Testis (tissue), 2 donors: ENCODE measurements at regions not wholly inside any gene's neighbourhood (a gene's known extent, or its start where the extent isn't known, plus 50 kb on each side); places are given as distances from the start of the nearest gene placed in this dataset.

Experiments used
- DNase-seq: peaks from one replicate; pipeline ENCODE4 v3.0.0-alpha.2; 2019
- H3K27ac ChIP-seq, 2 donors: fragments of 200-600 bp; sonication (generic); one replicate each; pipeline ENCODE4 v1.5.1; 2019
- H3K27me3 ChIP-seq: fragments of 200-600 bp; sonication (generic); one replicate; pipeline ENCODE4 v1.5.1; 2019
- H3K36me3 ChIP-seq: fragments of 200-600 bp; sonication (generic); one replicate; pipeline ENCODE4 v1.5.1; 2017; ENCODE audit warnings: low read depth; ENCODE audit errors: missing control alignments
- H3K4me1 ChIP-seq: fragments of 200-600 bp; sonication (generic); one replicate; pipeline ENCODE4 v1.5.1; 2019
- H3K4me3 ChIP-seq, 2 donors: fragments of 200-600 bp; sonication (generic); one replicate each; pipeline ENCODE4 v1.5.1; 2017 to 2019
- H3K9me3 ChIP-seq: fragments of 200-600 bp; sonication (generic); one replicate; pipeline ENCODE4 v1.5.1; 2017
- POLR2A ChIP-seq: fragments of 450-650 bp; IDR thresholded peaks from one replicate; pipeline ENCODE4 v1.6.1; 2017; ENCODE audit warnings: antibody characterized with exemption, mild to moderate bottlenecking, moderate library complexity
- WGBS, 2 donors: methylation state at CpG; one replicate each; pipeline ENCODE4 v1.1.5; 2018; 5-methylcytosine and 5-hydroxymethylcytosine counted together
- intact Hi-C: fragments of 100-400 bp; cut with DNase I; formaldehyde crosslinking; loops from one replicate; pipeline ENCODE4 v1.15.1; 2023; ENCODE audit warnings: low total_unique reads
- TF ChIP-seq, protein P1 (sequence below), 3 experiments: fragments of 450-650 bp in 2 of 3; fragments of 200-600 bp in 1 of 3; sonication (generic) in 1 of 3; IDR thresholded peaks; one replicate each; pipeline ENCODE4 v1.5.1; 2016 to 2019; ENCODE audit warnings: antibody characterized with exemption in 3 of 3, mild to moderate bottlenecking in 2 of 3, moderate library complexity in 1 of 3

- TF ChIP-seq, protein P1, sequence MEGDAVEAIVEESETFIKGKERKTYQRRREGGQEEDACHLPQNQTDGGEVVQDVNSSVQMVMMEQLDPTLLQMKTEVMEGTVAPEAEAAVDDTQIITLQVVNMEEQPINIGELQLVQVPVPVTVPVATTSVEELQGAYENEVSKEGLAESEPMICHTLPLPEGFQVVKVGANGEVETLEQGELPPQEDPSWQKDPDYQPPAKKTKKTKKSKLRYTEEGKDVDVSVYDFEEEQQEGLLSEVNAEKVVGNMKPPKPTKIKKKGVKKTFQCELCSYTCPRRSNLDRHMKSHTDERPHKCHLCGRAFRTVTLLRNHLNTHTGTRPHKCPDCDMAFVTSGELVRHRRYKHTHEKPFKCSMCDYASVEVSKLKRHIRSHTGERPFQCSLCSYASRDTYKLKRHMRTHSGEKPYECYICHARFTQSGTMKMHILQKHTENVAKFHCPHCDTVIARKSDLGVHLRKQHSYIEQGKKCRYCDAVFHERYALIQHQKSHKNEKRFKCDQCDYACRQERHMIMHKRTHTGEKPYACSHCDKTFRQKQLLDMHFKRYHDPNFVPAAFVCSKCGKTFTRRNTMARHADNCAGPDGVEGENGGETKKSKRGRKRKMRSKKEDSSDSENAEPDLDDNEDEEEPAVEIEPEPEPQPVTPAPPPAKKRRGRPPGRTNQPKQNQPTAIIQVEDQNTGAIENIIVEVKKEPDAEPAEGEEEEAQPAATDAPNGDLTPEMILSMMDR (IDR thresholded peaks at IDR 0.05) = no peak
- TF ChIP-seq POLR2A = no peak
- WGBS, 2 donors = 82 to 88% methylated on average over 11 of the region's 11 CpGs
- no peak for DNase-seq
- Histone ChIP-seq H3K4me1 (peaks cover 57% of the 10 kb centered on the region), H3K9me3 (no peaks in the 10 kb centered on the region), H3K4me3 (no peak overlapping the region), H3K36me3 (no peaks in the 10 kb centered on the region), H3K27me3 (no peaks in the 10 kb centered on the region), H3K27ac (peak overlapping the region; percentile 66 to 93)
- intact Hi-C loops = no loop called here
Observed at GRCh38 chr2:43085505-43085904, 140.9 kb downstream of the ZFP36L2 start.

DNA sequence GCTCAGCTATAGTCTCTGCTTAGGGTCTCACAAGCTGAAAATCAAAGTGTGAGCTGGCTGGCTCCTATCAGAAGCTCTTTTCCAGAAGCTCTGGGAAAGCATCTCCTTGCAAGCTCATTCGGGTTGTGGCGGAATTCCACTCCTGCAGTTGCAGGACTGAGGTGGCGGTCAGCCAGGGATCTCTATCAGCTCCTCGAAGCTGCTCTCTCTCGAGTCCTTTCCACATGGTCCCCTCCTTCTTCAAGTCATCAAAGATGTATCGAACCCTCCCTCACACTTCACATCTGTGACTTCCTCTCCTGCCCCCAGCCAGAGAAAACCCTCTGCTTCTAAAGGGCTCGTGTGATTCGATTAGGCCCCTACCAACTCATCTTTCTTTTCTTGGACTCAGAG, 141.7 kb downstream of the ZFP36L2 start:
- no peak for TF ChIP-seq POLR2A
- TF ChIP-seq, protein P1 (IDR thresholded peaks at IDR 0.05) = no peak
- H3K36me3 ChIP-seq = no peaks in the 10 kb centered on the region

GRCh38 chr2:43083710-43084698, 142.4 kb downstream of the ZFP36L2 start:
- no peak overlapping the region for H3K4me3 ChIP-seq
- peak overlapping the region; percentile 66 to 93 for H3K27ac ChIP-seq
- H3K27me3 ChIP-seq = no peaks in the 10 kb centered on the region
- WGBS, 2 donors = 36 to 45% methylated on average over 10 to 13 of the region's 13 CpGs
- intact Hi-C loops = no loop called here
- H3K36me3 ChIP-seq = no peaks in the 10 kb centered on the region
- peaks cover 57% of the 10 kb centered on the region for H3K4me1 ChIP-seq
- no peaks in the 10 kb centered on the region for H3K9me3 ChIP-seq
- TF ChIP-seq, protein P1 (IDR thresholded peaks at IDR 0.05) = no peak
- no peak for TF ChIP-seq POLR2A
- DNase-seq = peak; percentile 40

More for the DNA sequence above, 141.7 kb downstream of the ZFP36L2 start:
- Histone ChIP-seq H3K4me1 (peaks cover 57% of the 10 kb centered on the region), H3K4me3 (no peak overlapping the region), H3K27me3 (no peaks in the 10 kb centered on the region), H3K27ac (peak overlapping the region; percentile 66 to 93), H3K9me3 (no peaks in the 10 kb centered on the region)
- intact Hi-C loops = no loop called here
- peak; percentile 62 for DNase-seq
- WGBS, 2 donors = 43 to 54% methylated on average over 8 of the region's 8 CpGs

- peak overlapping the region; percentile 22 to 93 for H3K27ac ChIP-seq
- H3K27me3 ChIP-seq = no peaks in the 10 kb centered on the region
- whole genome bisulfite sequencing, 2 donors = 40 to 51% methylated on average over 9 to 10 of the region's 10 CpGs
- DNase-seq = peak; percentile 31
- H3K36me3 ChIP-seq = no peaks in the 10 kb centered on the region
- no peaks in the 10 kb centered on the region for H3K9me3 ChIP-seq
- no peak overlapping the region for H3K4me3 ChIP-seq
- H3K4me1 ChIP-seq = peaks cover 57% of the 10 kb centered on the region
- intact Hi-C loops = no loop called here
- TF ChIP-seq, protein P1 (IDR thresholded peaks at IDR 0.05) = no peak
- no peak for TF ChIP-seq POLR2A
Observed at GRCh38 chr2:43082903-43083677, 143.3 kb downstream of the ZFP36L2 start.
